Kidney (tissue), 13 donors: ENCODE measurements at regions not wholly inside any gene's neighbourhood (a gene's known extent, or its start where the extent isn't known, plus 50 kb on each side); places are given as distances from the start of the nearest gene placed in this dataset.
A peak's percentile ranks its signal among the peaks of the same experiment; 100 is the strongest.
"Not testable (repeated sequence)": the region's sequence is repeated elsewhere in the genome, so short reads cannot be mapped to it uniquely, and the experiment has no call there.

Experiments used
- DNase-seq, 5 donors: peaks; one replicate each; pipeline ENCODE4 v3.0.0-alpha.2; 2013 to 2020
- FAIRE-seq: peaks from 2 replicates; lab custom pipeline; 2012; peaks lifted over from hg19 to GRCh38; lab: Jason Lieb, UNC
- H3K27ac ChIP-seq, 2 donors: one replicate each; pipeline ENCODE4 v1.7.0; 2013; ENCODE audit warnings: low read depth in 2 of 2, low read length in 2 of 2, inconsistent platforms in 1 of 2
- H3K27me3 ChIP-seq: one replicate; pipeline ENCODE4 v1.7.1; 2013; ENCODE audit warnings: low read length, inconsistent platforms; ENCODE audit not compliant: control insufficient read depth, insufficient read depth
- H3K36me3 ChIP-seq, 3 donors: one replicate each; pipeline versions ENCODE4 v1.7.0 to v1.7.1; 2013; ENCODE audit warnings: low read length in 3 of 3, control low read depth in 1 of 3, inconsistent platforms in 1 of 3; ENCODE audit not compliant: insufficient read depth in 3 of 3, control insufficient read depth in 2 of 3
- H3K4me1 ChIP-seq, 3 donors: one replicate each; pipeline versions ENCODE4 v1.7.0 to v1.7.1; 2013; ENCODE audit warnings: low read length in 3 of 3, inconsistent platforms in 1 of 3, low read depth in 1 of 3; ENCODE audit not compliant: control insufficient read depth in 2 of 3, insufficient read depth in 2 of 3
- H3K4me3 ChIP-seq, 3 donors: one replicate each; pipeline versions ENCODE4 v1.7.0 to v1.8.1; 2013; ENCODE audit warnings: low read length in 3 of 3, control low read depth in 1 of 3, inconsistent platforms in 1 of 3
- H3K9ac ChIP-seq, 3 donors: one replicate each; pipeline versions ENCODE4 v1.7.0 to v1.7.1; 2013; ENCODE audit warnings: low read length in 3 of 3, control low read depth in 1 of 3, inconsistent platforms in 1 of 3
- H3K9me3 ChIP-seq, 3 donors: one replicate each; pipeline versions ENCODE4 v1.7.0 to v1.7.1; 2013; ENCODE audit warnings: low read length in 3 of 3, control low read depth in 1 of 3, inconsistent platforms in 1 of 3; ENCODE audit not compliant: control insufficient read depth in 2 of 3, insufficient read depth in 1 of 3
- intact Hi-C: fragments of 100-400 bp; cut with DNase I; formaldehyde crosslinking; loops from one replicate; pipeline ENCODE4 v1.11.1; 2022
- TF ChIP-seq, protein P1 (sequence below): IDR thresholded peaks from 3 replicates; pipeline ENCODE4 v1.5.1; 2012; ENCODE audit warnings: mild to moderate bottlenecking, moderate library complexity, borderline replicate concordance; ENCODE audit not compliant: insufficient read depth; ENCODE audit errors: extremely low read depth
- donor health status: control.
- donor health status: control.
- donor health status: control.
- donor health status: control.
- donor health status: control.
- donor health status: DM: yes; HTN: yes; CAD: no.
- donor health status: Normal renal cell carcinoma (clear cell type).

DNA sequence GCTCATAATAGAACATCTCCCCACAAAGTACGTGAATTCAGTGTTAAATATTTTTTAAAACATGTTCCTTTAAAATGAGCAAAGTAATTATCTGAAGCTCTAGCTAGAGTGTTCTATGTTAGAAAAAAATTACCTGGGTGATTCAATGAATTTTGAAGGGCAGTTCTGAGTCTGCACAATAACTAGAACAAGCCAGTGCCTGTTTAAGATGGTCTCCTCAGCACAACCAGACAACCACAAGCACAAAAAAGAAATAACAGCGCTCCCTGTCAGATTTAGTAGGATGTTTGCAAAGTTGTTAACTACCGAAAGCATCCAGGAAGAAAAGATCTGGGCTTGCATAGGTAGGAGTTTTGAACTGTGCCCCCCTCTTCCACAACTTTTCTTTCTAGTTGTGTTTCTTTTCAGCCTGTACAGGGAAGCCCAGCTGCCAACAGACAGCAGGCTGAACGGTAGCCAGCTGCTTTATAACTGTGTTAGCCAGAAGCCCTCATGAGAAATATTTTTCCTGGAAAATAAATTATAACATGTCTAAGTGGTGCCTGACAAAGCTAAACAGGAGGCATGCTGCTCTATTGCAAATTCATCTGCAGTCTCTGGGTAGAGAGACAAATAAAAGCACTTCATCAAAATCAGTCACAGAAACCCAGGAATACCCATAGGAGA, 1026.9 kb downstream of the MAT2B start:
- no peak for FAIRE-seq

DNA sequence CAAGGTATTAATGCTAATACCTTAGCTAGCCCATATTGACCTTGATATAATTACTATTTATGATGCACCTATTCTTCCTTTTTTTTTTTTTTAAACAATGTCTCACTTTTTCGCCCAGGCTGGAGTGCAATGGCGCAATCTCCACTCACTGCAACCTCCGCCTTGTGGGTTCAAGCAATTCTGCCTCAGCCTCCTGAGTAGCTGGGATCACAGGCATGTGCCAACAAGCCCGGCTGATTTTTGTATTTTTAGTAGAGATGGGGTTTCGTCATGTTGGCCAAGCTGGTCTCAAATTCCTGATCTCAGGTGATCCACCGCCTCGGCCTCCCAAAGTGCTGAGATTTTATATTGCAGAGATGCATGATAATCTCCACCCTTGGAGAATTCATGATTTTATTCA, 1028.0 kb downstream of the MAT2B start:
- FAIRE-seq, H3K27ac ChIP-seq, H3K27me3 ChIP-seq, H3K9me3 ChIP-seq, H3K4me1 ChIP-seq, DNase-seq, intact Hi-C loops, H3K9ac ChIP-seq, H3K4me3 ChIP-seq, H3K36me3 ChIP-seq: not testable (repeated sequence)

More for the DNA sequence above, 1026.9 kb downstream of the MAT2B start:
- Histone ChIP-seq H3K36me3 (no peaks in the 10 kb centered on the region), H3K9me3 (no peaks in the 10 kb centered on the region), H3K4me3 (no peak overlapping the region), H3K27me3 (no peaks in the 10 kb centered on the region), H3K4me1 (no peaks in the 10 kb centered on the region), H3K27ac (no peak overlapping the region), H3K9ac (no peak overlapping the region)
- TF ChIP-seq, protein P1, sequence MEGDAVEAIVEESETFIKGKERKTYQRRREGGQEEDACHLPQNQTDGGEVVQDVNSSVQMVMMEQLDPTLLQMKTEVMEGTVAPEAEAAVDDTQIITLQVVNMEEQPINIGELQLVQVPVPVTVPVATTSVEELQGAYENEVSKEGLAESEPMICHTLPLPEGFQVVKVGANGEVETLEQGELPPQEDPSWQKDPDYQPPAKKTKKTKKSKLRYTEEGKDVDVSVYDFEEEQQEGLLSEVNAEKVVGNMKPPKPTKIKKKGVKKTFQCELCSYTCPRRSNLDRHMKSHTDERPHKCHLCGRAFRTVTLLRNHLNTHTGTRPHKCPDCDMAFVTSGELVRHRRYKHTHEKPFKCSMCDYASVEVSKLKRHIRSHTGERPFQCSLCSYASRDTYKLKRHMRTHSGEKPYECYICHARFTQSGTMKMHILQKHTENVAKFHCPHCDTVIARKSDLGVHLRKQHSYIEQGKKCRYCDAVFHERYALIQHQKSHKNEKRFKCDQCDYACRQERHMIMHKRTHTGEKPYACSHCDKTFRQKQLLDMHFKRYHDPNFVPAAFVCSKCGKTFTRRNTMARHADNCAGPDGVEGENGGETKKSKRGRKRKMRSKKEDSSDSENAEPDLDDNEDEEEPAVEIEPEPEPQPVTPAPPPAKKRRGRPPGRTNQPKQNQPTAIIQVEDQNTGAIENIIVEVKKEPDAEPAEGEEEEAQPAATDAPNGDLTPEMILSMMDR, result no peak
- DNase-seq, result peak in 3 of 5 donors; percentile 10 to 33 (median 29)
- intact Hi-C loops, result no loop called here

DNA sequence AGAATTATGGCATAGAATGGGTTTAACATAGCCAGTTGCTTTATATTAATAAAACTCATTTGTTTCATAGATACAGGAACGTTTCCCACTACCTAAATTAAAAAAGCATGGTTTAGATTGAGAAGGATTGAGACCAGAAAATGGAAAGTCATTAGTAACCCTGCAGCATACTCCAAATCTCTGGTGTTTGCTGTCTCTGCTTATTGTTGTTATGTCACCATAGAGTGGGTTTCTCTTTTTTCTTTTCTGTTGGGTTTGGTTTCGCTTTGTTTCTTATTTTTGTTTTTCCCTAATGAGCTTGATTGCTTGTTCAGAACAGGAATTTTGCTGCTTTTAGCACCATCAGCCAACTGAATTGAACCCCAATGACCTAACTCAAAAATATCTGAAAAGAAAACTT, 1034.8 kb downstream of the MAT2B start:
- Histone ChIP-seq H3K36me3 (no peaks in the 10 kb centered on the region), H3K4me1 (no peaks in the 10 kb centered on the region), H3K9me3 (peaks cover 0 to 2% (median 0%) of the 10 kb centered on the region in 3 donors), H3K27me3 (no peaks in the 10 kb centered on the region), H3K27ac (no peak overlapping the region), H3K4me3 (no peak overlapping the region), H3K9ac (no peak overlapping the region)
- TF ChIP-seq, protein P1, result no peak
- intact Hi-C loops, result no loop called here
- FAIRE-seq, result no peak
- DNase-seq, result no peak

DNA sequence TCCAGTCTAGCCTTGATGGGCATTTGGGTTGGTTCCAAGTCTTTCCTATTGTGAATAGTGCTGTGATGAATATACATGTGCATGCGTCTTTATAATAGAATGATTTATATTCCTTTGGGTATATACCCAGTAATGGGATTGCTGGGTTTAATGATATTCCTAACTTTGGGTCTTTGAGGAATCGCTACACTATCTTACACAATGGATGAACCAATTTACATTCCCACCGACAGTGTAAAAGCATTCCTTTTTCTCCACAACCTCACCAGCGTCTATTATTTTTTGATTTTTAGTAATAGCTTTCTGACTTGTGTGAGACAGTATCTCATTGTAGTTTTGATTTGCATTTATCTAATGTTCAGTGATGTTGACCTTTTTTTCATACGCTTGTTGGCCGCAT, 1040.1 kb downstream of the MAT2B start:
- no peaks in the 10 kb centered on the region for H3K4me1 ChIP-seq
- H3K9me3 ChIP-seq, result peaks cover 0 to 2% (median 0%) of the 10 kb centered on the region in 3 donors
- H3K9ac ChIP-seq, result no peak overlapping the region
- DNase-seq (no peak), FAIRE-seq (no peak)
- intact Hi-C loops, result no loop called here
- no peak overlapping the region for H3K27ac ChIP-seq
- TF ChIP-seq, protein P1, result no peak
- no peaks in the 10 kb centered on the region for H3K27me3 ChIP-seq
- H3K4me3 ChIP-seq, result no peak overlapping the region
- no peaks in the 10 kb centered on the region for H3K36me3 ChIP-seq
